HG03439 (cell line): ENCODE measurements at regions not wholly inside any gene's neighbourhood (a gene's known extent, or its start where the extent isn't known, plus 50 kb on each side); places are given as distances from the start of the nearest gene placed in this dataset.
"Not testable (repeated sequence)": the region's sequence is repeated elsewhere in the genome, so short reads cannot be mapped to it uniquely, and the experiment has no call there.

Source experiments
- ATAC-seq: cut with Tn5 transposase; IDR thresholded peaks from one replicate; pipeline ENCODE4 v1.9.1; 2021; ENCODE audit warnings: mild to moderate bottlenecking, moderate library complexity; ENCODE audit not compliant: unreplicated experiment

GRCh38 chr3:70744536-70744935, 432.1 kb upstream of the MDFIC2 start:
- no peak for ATAC-seq

GRCh38 chr3:70743754-70744153, 431.3 kb upstream of the MDFIC2 start:
- ATAC-seq, result no peak

GRCh38 chr3:70742081-70742480, 429.6 kb upstream of the MDFIC2 start:
- no peak for ATAC-seq

- no peak for ATAC-seq
Measured at GRCh38 chr3:70740872-70741271, 428.4 kb upstream of the MDFIC2 start.

GRCh38 chr3:70740071-70740470, 427.6 kb upstream of the MDFIC2 start:
- no peak for ATAC-seq

- no peak for ATAC-seq
Measured at GRCh38 chr3:70738291-70738681, 425.8 kb upstream of the MDFIC2 start.

- ATAC-seq, result no peak
Measured at GRCh38 chr3:70737666-70738290, 425.3 kb upstream of the MDFIC2 start.

GRCh38 chr3:70736009-70736408, 423.6 kb upstream of the MDFIC2 start:
- ATAC-seq, result no peak

GRCh38 chr3:70734756-70735155, 422.3 kb upstream of the MDFIC2 start:
- ATAC-seq, result no peak

- ATAC-seq, result no peak
Measured at GRCh38 chr3:70731046-70731445, 418.6 kb upstream of the MDFIC2 start.

- ATAC-seq, result no peak
Measured at GRCh38 chr3:70729845-70730244, 417.4 kb upstream of the MDFIC2 start.

GRCh38 chr3:70728311-70728710, 415.9 kb upstream of the MDFIC2 start:
- no peak for ATAC-seq

- no peak for ATAC-seq
Measured at GRCh38 chr3:70726961-70727360, 414.5 kb upstream of the MDFIC2 start.

- no peak for ATAC-seq
Measured at GRCh38 chr3:70726096-70726938, 413.9 kb upstream of the MDFIC2 start.

GRCh38 chr3:70722018-70722417, 409.6 kb upstream of the MDFIC2 start:
- ATAC-seq, result no peak

GRCh38 chr3:70716832-70717231, 404.4 kb upstream of the MDFIC2 start:
- ATAC-seq, result no peak

- ATAC-seq, result no peak
Measured at GRCh38 chr3:70712449-70713082, 400.1 kb upstream of the MDFIC2 start.

GRCh38 chr3:70703305-70704102, 391.1 kb upstream of the MDFIC2 start:
- no peak for ATAC-seq

- ATAC-seq, result no peak
Measured at GRCh38 chr3:70702132-70702531, 389.7 kb upstream of the MDFIC2 start.

- no peak for ATAC-seq
Measured at GRCh38 chr3:70684701-70685100, 372.3 kb upstream of the MDFIC2 start.

- not testable (repeated sequence) for ATAC-seq
Measured at GRCh38 chr3:70675810-70676209, 363.4 kb upstream of the MDFIC2 start.
